Adipocyte (in vitro differentiated cells): ENCODE measurements at regions not wholly inside any gene's neighbourhood (a gene's known extent, or its start where the extent isn't known, plus 50 kb on each side); places are given as distances from the start of the nearest gene placed in this dataset.

Source experiments
- DNase-seq: peaks from one replicate; pipeline ENCODE4 v3.0.0-alpha.2; 2015; ENCODE audit warnings: low read depth
- H3K27me3 ChIP-seq: replicated peaks from 2 replicates; pipeline ENCODE4 v1.7.0; 2013; ENCODE audit warnings: mild to moderate bottlenecking, low read length, moderate library complexity; ENCODE audit not compliant: control insufficient read depth, insufficient read depth
- H3K36me3 ChIP-seq: 2 replicates; pipeline ENCODE4 v1.7.0; 2013; ENCODE audit warnings: low read length, mild to moderate bottlenecking, moderate library complexity; ENCODE audit not compliant: control insufficient read depth, insufficient read depth, severe bottlenecking
- H3K4me1 ChIP-seq: 2 replicates; pipeline ENCODE4 v1.7.0; 2013; ENCODE audit warnings: mild to moderate bottlenecking, low read length, moderate library complexity; ENCODE audit not compliant: control insufficient read depth, insufficient read depth
- H3K4me3 ChIP-seq: 2 replicates; pipeline ENCODE4 v1.7.0; 2013; ENCODE audit warnings: mild to moderate bottlenecking, low read length, moderate library complexity
- H3K9ac ChIP-seq: 2 replicates; pipeline ENCODE4 v1.7.0; 2013; ENCODE audit warnings: mild to moderate bottlenecking, low read length, moderate library complexity
- H3K9me3 ChIP-seq: 2 replicates; pipeline ENCODE4 v1.7.0; 2013; ENCODE audit warnings: mild to moderate bottlenecking, low read length, moderate library complexity; ENCODE audit not compliant: control insufficient read depth

GRCh38 chr3:148023994-148024393 lies 614.8 kb downstream of the ZIC1 start:
- Histone ChIP-seq H3K9ac (no peak overlapping the region), H3K27me3 (no peaks in the 10 kb centered on the region), H3K4me3 (no peak overlapping the region), H3K9me3 (no peaks in the 10 kb centered on the region), H3K4me1 (no peaks in the 10 kb centered on the region), H3K36me3 (no peaks in the 10 kb centered on the region)
- peak; percentile 67 for DNase-seq

GRCh38 chr3:148026009-148026588 lies 616.9 kb downstream of the ZIC1 start:
- no peaks in the 10 kb centered on the region for H3K9me3 ChIP-seq
- no peaks in the 10 kb centered on the region for H3K36me3 ChIP-seq
- no peak overlapping the region for H3K4me3 ChIP-seq
- no peaks in the 10 kb centered on the region for H3K27me3 ChIP-seq
- no peak overlapping the region for H3K9ac ChIP-seq
- no peaks in the 10 kb centered on the region for H3K4me1 ChIP-seq
- no peak for DNase-seq

- no peak overlapping the region for H3K4me3 ChIP-seq
- no peaks in the 10 kb centered on the region for H3K9me3 ChIP-seq
- no peaks in the 10 kb centered on the region for H3K4me1 ChIP-seq
- H3K27me3 ChIP-seq: no peaks in the 10 kb centered on the region
- H3K9ac ChIP-seq: no peak overlapping the region
- no peak for DNase-seq
- H3K36me3 ChIP-seq: no peaks in the 10 kb centered on the region
Measured at GRCh38 chr3:148030975-148031374, 621.8 kb downstream of the ZIC1 start.

- Histone ChIP-seq H3K36me3 (no peaks in the 10 kb centered on the region), H3K4me1 (no peaks in the 10 kb centered on the region), H3K27me3 (no peaks in the 10 kb centered on the region), H3K9ac (no peak overlapping the region), H3K9me3 (no peaks in the 10 kb centered on the region), H3K4me3 (no peak overlapping the region)
- no peak for DNase-seq
Measured at GRCh38 chr3:148034353-148034752, 625.2 kb downstream of the ZIC1 start.

GRCh38 chr3:148036331-148036876 lies 627.2 kb downstream of the ZIC1 start:
- Histone ChIP-seq H3K9me3 (no peaks in the 10 kb centered on the region), H3K36me3 (no peaks in the 10 kb centered on the region), H3K27me3 (no peaks in the 10 kb centered on the region), H3K4me1 (no peaks in the 10 kb centered on the region), H3K9ac (no peak overlapping the region), H3K4me3 (no peak overlapping the region)
- no peak for DNase-seq

GRCh38 chr3:148042663-148043445 lies 633.7 kb downstream of the ZIC1 start:
- Histone ChIP-seq H3K36me3 (no peaks in the 10 kb centered on the region), H3K4me3 (no peak overlapping the region), H3K9ac (no peak overlapping the region), H3K9me3 (no peaks in the 10 kb centered on the region), H3K4me1 (no peaks in the 10 kb centered on the region), H3K27me3 (no peaks in the 10 kb centered on the region)
- peak; percentile 93 for DNase-seq

- Histone ChIP-seq H3K4me1 (no peaks in the 10 kb centered on the region), H3K27me3 (no peaks in the 10 kb centered on the region), H3K4me3 (no peak overlapping the region), H3K36me3 (no peaks in the 10 kb centered on the region), H3K9ac (no peak overlapping the region), H3K9me3 (no peaks in the 10 kb centered on the region)
- DNase-seq: peak; percentile 61
Measured at GRCh38 chr3:148044151-148044550, 635.0 kb downstream of the ZIC1 start.

- H3K27me3 ChIP-seq: no peaks in the 10 kb centered on the region
- no peak for DNase-seq
- no peaks in the 10 kb centered on the region for H3K9me3 ChIP-seq
- H3K4me1 ChIP-seq: no peaks in the 10 kb centered on the region
- H3K36me3 ChIP-seq: no peaks in the 10 kb centered on the region
- H3K9ac ChIP-seq: no peak overlapping the region
- no peak overlapping the region for H3K4me3 ChIP-seq
Measured at GRCh38 chr3:148054999-148055398, 642.7 kb upstream of the AGTR1 start.

- H3K27me3 ChIP-seq: no peaks in the 10 kb centered on the region
- no peak overlapping the region for H3K4me3 ChIP-seq
- H3K4me1 ChIP-seq: no peaks in the 10 kb centered on the region
- no peaks in the 10 kb centered on the region for H3K36me3 ChIP-seq
- no peaks in the 10 kb centered on the region for H3K9me3 ChIP-seq
- H3K9ac ChIP-seq: no peak overlapping the region
- no peak for DNase-seq
Measured at GRCh38 chr3:148062590-148062989, 635.1 kb upstream of the AGTR1 start.

- no peak overlapping the region for H3K4me3 ChIP-seq
- no peaks in the 10 kb centered on the region for H3K36me3 ChIP-seq
- DNase-seq: peak; percentile 26
- H3K9me3 ChIP-seq: no peaks in the 10 kb centered on the region
- no peak overlapping the region for H3K9ac ChIP-seq
- no peaks in the 10 kb centered on the region for H3K4me1 ChIP-seq
- no peaks in the 10 kb centered on the region for H3K27me3 ChIP-seq
Measured at GRCh38 chr3:148066802-148067201, 630.9 kb upstream of the AGTR1 start.

GRCh38 chr3:148068466-148068865 lies 629.2 kb upstream of the AGTR1 start:
- no peaks in the 10 kb centered on the region for H3K4me1 ChIP-seq
- DNase-seq: no peak
- H3K27me3 ChIP-seq: no peaks in the 10 kb centered on the region
- no peak overlapping the region for H3K4me3 ChIP-seq
- no peaks in the 10 kb centered on the region for H3K9me3 ChIP-seq
- H3K36me3 ChIP-seq: no peaks in the 10 kb centered on the region
- H3K9ac ChIP-seq: no peak overlapping the region
